ENCODE measurements at regions not wholly inside any gene's neighbourhood (a gene's known extent, or its start where the extent isn't known, plus 50 kb on each side); places are given as distances from the start of the nearest gene placed in this dataset.

DNA sequence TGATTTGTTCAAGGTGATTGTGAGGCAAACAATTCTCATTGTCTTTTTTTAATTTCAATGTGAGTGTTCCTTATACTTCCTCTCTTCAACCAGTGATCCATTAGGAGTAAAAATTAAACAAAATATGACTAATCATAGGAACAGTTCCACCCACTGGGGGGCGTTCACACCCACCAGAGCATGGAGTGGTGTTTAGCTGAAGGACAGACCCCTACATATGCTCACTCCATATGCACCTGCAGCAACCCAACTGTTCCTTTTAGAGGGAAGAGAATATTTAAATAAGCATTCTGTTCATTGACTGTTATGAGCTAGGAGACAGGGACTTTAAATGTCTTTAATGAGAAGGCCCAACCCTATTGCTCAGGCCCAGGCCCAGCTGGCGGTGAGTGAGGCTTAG lies 78.7 kb upstream of the DRD2 start:
- DNase-seq (ENCODE audit: low spot score) = no peak

DNA sequence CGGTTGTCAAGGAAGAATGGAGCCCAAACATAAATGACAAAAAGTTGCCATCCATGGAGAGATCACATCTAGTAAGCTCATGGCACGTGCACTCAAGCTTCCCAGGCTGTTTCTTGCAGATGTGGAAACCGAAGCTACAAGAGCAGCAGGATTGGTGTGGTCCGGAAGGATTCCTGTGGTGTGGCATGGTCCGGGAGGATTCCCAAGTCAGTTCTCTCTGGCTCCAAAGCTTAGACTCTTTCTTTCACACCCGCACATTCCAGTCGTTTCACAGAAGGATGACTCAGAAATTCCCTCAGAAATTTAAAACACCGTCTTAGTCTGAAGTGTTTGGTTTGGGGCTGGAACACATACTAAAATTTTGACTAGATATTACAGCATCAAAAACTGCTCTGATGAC lies 78.0 kb upstream of the DRD2 start:
- DNase-seq (ENCODE audit: low spot score) = no peak

GRCh38 chr11:113552271-113552670 lies 77.1 kb upstream of the DRD2 start:
- DNase-seq (ENCODE audit: low spot score) = no peak

GRCh38 chr11:113551645-113552044 lies 76.4 kb upstream of the DRD2 start:
- no peak for DNase-seq (ENCODE audit: low spot score)

GRCh38 chr11:113549611-113550578 lies 74.7 kb upstream of the DRD2 start:
- no peak for DNase-seq (ENCODE audit: low spot score)

DNA sequence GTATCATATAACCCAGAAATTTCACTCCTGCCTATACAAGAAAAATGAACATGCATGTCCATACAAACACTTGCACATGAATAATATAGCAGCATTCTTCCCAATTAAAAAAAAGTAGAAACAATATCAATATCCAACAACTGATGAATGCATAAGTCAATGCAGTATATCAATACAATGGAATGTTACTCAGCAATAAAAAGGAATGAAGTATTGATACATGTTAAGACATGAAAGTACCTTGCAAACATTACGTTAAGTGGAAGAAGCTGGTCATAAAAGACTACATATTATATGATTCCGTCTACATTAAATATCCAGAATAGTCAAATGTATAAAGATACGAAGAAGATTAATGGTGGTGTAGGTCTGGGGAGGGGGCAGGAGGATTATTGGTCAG lies 73.9 kb upstream of the DRD2 start:
- DNase-seq (ENCODE audit: low spot score) = no peak

- DNase-seq (ENCODE audit: low spot score) = no peak
These were observed 72.5 kb upstream of the DRD2 start for GRCh38 chr11:113547739-113548138.

DNA sequence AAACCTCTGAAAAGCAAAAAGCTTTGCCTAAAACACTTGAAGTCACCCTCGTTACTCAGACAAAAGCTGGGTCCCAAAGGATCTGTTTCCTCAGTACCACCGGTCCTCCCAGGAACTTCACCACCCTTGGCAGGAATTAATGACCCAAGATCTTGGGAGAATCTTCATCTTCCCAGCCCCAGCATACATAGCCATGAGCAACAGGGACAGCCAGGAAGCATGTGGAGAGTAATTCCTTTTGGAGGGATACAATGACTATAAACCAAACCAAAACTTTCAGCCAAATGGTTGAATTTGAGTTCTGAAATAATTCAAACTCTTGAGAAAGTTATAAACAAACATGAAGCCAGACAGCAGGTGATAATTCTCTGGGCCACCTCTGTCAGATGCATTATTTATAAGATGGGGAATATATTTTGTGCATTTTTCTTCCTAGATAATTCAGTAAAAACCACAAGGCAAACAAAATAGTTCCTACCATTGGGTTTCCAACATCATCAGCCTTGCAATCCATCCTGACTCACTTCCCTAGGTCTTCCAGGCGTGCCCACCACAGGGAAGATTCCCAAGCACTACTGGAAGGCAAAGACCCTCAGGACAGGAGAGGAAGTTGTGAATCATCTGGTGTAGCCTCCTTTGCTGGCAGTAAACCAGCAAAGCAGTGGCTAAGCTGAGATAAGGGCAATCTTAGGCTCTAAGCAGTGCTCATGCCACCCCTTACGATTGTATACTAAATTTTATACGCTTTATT lies 71.7 kb upstream of the DRD2 start:
- DNase-seq (ENCODE audit: low spot score) = no peak

DNA sequence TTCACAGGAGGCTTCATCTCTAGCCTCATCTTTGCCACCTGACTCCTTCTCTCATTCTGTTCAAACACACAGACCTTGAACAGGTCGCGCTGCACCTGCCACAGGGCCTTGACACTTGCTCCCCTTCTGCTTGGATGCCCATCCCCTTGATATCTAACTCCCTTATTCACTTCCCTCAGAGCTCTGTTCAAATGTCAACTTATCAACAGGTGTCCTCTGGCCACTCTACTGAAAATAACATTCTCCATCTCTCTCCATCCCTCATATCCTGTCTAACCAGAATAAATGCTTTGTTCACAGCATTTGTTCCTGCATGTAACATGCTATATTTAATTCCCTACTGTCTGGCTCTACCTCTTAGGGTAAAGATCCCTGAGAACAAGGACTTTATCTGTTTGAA lies 67.2 kb upstream of the DRD2 start:
- DNase-seq (ENCODE audit: low spot score) = no peak

DNA sequence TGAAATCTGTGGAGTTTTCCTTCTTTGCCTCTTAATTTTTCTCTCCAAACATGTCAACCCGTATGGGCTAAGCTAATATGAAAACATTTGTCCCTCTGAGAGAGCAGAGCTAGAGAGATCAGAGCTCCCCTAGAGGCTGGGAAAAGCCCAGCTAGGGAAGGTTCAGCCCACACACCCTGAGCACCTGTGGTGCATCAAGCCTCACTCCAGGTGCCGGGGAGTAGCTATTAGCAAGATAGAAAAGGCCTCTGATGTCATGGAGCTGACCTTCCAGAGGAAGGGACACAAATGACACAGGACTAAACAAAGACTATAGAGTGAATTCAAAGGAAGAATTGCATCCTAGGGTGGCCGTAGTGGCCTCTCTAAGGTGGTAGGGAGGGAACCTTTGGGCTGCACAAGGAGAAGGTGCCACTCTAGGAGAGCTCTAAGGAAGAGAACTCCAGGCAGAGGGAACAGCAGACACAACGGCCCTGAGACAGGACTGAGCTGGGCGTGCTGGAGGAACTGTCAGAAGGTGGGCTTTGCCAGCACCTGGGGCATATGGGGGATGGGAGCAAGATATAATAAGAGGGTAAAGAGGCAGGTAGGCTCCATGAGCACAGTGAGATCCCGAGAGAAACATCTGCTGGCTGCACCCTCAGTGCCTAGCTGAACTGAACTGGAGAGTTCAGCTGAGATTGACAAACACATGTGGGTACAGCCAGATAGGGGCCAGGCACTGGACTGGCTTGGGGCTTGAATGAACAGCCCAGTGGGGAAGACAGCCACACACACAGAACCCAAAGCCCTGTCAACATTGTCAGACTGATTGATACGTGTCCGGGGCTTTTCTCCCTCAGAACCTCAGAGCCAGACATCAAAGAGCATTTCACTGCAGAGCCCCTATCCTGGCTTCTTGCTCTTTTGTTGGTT lies 65.5 kb upstream of the DRD2 start:
- no peak for DNase-seq (ENCODE audit: low spot score)

GRCh38 chr11:113538451-113539412 lies 63.5 kb upstream of the DRD2 start:
- DNase-seq (ENCODE audit: low spot score) = no peak

GRCh38 chr11:113534625-113535024 lies 59.4 kb upstream of the DRD2 start:
- no peak for DNase-seq (ENCODE audit: low spot score)

DNA sequence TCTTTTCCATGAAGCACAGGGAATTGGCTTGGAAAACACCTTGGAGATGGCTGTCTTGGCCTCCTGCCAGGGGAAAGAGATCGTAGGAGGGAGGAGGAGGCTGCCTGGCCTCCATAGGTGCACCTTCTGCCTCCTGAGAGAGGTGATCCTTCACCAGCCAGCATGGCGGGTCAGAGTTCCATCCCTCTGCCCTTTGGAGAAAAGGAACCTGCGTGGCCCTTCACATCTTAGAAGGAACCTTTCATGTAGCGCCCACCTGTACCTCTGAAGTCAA lies 58.2 kb upstream of the DRD2 start:
- no peak for DNase-seq (ENCODE audit: low spot score)

DNA sequence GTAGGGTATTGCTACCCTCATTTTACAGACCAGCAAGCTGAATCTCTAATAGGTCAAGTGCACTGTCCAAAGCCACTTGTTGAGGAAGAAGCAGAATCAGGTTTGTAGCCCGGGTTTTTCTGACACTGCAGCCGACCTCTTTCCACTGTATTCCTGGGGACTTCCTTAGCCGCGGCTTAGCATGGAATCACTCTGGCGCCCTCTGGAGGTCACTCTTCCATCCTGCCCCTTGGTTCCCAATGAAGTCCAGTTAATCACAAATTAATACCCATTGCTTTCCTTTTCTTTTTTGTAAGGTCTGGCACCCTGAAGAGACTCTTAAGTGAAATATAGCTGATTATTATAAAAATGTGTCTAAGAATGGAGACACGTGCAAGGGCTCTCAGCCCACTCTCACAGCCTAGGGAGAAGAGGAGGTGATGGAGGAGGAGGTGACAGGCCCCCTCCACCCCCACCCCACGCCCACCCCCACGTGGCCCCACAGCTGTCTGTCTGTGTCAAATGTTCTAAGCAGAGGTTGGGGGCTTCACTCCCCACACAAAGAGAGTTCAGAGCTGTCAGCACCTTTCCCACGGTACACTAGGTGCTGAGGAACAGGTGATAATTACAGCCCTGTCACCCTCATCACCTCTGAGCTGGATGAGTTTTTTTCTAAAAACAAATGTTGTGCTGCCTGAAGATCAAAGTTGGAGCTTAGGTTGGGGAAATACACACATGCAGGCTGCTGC lies 57.7 kb upstream of the DRD2 start:
- DNase-seq (ENCODE audit: low spot score) = peak; percentile 79

DNA sequence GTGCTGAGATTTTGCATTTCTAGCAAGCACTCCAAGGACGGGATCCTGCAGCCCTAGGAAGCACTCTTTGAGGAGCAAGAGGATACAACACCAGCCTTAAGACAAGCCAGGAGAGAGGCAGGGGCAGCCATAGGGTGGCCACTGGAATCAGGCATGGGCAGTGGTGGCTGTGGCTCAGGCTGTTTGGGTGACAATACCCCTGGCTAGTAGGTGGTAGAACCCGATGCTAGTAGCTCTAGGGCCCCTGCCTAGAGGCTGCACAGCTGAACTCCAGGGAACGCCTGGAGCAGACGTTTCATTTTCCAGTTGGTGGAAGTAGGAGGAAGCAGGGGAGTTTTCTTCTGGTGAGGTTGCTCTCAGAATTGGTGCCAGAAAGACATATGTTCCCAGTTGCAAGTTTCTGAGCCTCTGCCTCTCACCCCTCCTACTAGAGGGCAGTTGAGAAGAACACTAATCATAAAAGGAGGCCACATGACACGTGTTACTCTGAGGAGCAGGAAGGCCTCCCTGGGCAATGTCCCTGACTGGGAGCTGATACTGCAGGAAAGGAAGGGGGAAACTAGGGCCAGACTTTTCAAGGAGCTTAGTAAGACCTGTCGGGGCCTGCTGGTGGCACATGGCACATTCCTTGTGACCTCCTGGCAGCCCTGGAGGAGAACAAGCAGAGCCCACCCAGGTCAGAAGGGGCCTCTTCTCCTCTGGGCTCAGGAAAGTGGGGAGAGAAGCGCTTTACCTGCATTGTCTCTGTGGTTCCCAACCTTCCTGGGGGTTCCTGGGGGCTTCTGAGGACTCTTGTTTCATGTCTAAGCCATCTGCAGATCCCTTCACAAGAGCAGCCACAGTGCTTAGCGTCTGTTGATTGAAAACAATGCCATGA lies 56.6 kb upstream of the DRD2 start:
- DNase-seq (ENCODE audit: low spot score) = no peak

DNA sequence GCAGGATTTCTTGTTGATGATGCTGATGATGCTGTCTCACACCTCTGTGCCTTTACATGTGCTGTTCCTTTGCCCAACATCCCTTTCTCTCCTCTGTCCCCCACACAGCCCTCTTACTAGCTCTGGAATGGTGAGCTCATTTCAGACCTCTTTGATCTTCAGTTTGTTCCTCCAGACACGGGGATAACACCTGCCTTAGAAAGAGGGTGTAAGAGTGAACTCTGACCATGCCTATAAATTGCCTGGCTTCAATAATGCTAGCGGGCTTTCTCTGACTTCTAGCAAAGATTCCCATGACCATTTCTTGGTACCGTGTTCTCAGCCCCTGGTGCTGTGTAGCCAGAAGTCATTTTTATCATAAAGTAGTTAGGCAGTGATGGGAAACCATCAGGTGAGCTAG lies 55.9 kb upstream of the DRD2 start:
- no peak for DNase-seq (ENCODE audit: low spot score)

DNA sequence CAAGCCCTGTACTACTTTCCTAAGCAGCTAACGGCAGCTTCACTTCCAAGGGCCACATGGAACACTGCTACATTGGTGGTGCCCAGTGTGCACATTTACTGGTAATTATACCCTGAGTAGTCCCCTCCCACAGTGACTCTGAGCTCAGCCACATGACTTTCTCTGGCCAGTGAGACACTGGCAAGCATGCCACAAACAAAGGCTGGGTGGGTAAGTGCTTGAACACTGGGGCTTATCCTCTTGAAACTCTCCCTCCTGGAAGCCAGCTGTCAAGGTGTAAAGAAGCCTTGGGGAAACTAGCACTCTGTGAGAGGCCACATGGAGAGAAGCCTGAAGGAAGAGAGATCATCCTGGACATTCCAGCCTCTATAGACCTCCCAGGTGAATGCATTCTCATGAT lies 54.4 kb upstream of the DRD2 start:
- no peak for DNase-seq (ENCODE audit: low spot score)

DNA sequence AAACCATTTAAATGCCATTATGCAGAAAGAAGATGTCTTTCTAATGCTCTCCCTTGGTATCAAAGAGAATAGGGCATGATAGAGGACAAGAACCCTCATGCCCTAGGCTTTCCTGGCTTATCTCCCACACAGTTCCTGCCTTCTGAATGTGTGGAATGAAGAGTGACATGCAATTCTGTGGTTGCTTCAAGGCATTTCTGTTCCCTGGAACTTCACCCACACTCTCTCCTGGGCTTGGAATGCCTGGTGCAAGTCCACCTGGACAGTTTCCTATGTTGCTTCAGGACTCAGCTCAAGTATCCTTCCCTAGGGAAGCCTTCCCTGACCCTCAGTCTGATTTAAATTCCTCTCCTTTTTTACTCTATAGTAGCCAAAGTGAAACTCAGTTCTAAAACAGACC lies 53.8 kb upstream of the DRD2 start:
- DNase-seq (ENCODE audit: low spot score) = no peak

DNA sequence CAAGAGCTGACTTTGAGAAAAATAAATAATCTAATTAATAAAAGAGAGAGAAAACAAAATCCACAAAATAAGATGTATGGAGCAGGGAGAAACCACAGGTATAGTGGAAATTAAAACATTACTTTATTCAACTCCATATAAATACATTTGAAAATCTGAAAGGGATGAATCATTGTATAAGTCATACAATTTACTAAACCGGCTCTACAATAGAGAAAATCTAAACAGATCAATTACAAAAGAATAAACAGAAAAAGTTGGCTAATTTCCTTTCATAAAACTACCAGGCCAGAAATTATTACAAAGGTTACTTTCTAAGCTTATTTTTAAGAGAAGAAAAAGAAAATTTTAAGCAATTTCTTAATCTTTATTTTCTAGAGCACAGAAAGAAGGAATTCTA lies 51.3 kb upstream of the DRD2 start:
- no peak for DNase-seq (ENCODE audit: low spot score)
